CD4-positive, CD25-positive, alpha-beta regulatory T cell (primary cell): ENCODE measurements at regions not wholly inside any gene's neighbourhood (a gene's known extent, or its start where the extent isn't known, plus 50 kb on each side); places are given as distances from the start of the nearest gene placed in this dataset.

Experiments
- ATAC-seq, 2 donors: fragments of 150-1000 bp; cut with Tn5 transposase; one replicate each; pipeline ENCODE4 v1.10.0; 2021; ENCODE audit warnings: low read depth in 2 of 2, moderate number of reproducible peaks in 2 of 2, moderate library complexity in 1 of 2
- DNase-seq, 3 donors: peaks; one replicate each; pipeline versions ENCODE4 v3.0.0 to v3.0.0-alpha.2; 2012 to 2022; ENCODE audit warnings: mixed read lengths in 1 of 3
- H3K27ac ChIP-seq: one replicate; pipeline ENCODE4 v1.7.0; 2013; ENCODE audit warnings: mild to moderate bottlenecking, low read length; ENCODE audit not compliant: insufficient read depth, poor library complexity, severe bottlenecking
- H3K27me3 ChIP-seq: one replicate; pipeline ENCODE4 v1.7.0; 2013; ENCODE audit warnings: low read length; ENCODE audit not compliant: control insufficient read depth, insufficient read depth
- H3K36me3 ChIP-seq: one replicate; pipeline ENCODE4 v1.7.0; 2013; ENCODE audit warnings: mild to moderate bottlenecking, low read length, moderate library complexity; ENCODE audit not compliant: control insufficient read depth, insufficient read depth
- H3K4me1 ChIP-seq: 2 replicates; pipeline ENCODE4 v1.7.0; 2013; ENCODE audit warnings: mild to moderate bottlenecking, low read length; ENCODE audit not compliant: insufficient read depth, control insufficient read depth, poor library complexity, severe bottlenecking
- H3K4me3 ChIP-seq: one replicate; pipeline ENCODE4 v1.7.0; 2013; ENCODE audit warnings: low read depth, mild to moderate bottlenecking, low read length, moderate library complexity
- H3K9me3 ChIP-seq, 2 experiments: 1 replicate in 1 of 2; 2 replicates in 1 of 2; pipeline ENCODE4 v1.7.0; 2013; ENCODE audit warnings: low read length in 2 of 2, mild to moderate bottlenecking in 1 of 2, moderate library complexity in 1 of 2; ENCODE audit not compliant: control insufficient read depth in 2 of 2
- H3K27ac Mint-ChIP-seq, 3 donors: one replicate each; pipeline ENCODE4 v1.8.0; 2020 to 2022; ENCODE audit warnings: mild to moderate bottlenecking in 3 of 3, mixed read lengths in 3 of 3, moderate library complexity in 2 of 3
- H3K27me3 Mint-ChIP-seq: one replicate; pipeline ENCODE4 v1.8.0; 2022; ENCODE audit warnings: mild to moderate bottlenecking, mixed read lengths
- H3K36me3 Mint-ChIP-seq: one replicate; pipeline ENCODE4 v1.8.0; 2020; ENCODE audit warnings: mixed read lengths
- H3K4me1 Mint-ChIP-seq, 4 donors: one replicate each; pipeline ENCODE4 v1.8.0; 2020 to 2022; ENCODE audit warnings: mixed read lengths in 4 of 4, mild to moderate bottlenecking in 1 of 4
- H3K4me3 Mint-ChIP-seq, 4 donors: one replicate each; pipeline ENCODE4 v1.8.0; 2020 to 2022; ENCODE audit warnings: mild to moderate bottlenecking in 4 of 4, mixed read lengths in 4 of 4, moderate library complexity in 3 of 4
- H3K9me3 Mint-ChIP-seq, 7 donors: one replicate each; pipeline ENCODE4 v1.8.0; 2020 to 2022; ENCODE audit warnings: mixed read lengths in 7 of 7, mild to moderate bottlenecking in 3 of 7, moderate library complexity in 2 of 7

- H3K4me3 ChIP-seq, result no peak overlapping the region
- no peak overlapping the region for H3K27ac ChIP-seq
- DNase-seq (no peak), ATAC-seq (no peak)
- no peaks in the 10 kb centered on the region for H3K27me3 Mint-ChIP-seq
- H3K9me3 ChIP-seq, result peaks cover 0 to 8% of the 10 kb centered on the region in 2 experiments
- no peaks in the 10 kb centered on the region for H3K4me1 ChIP-seq
- no peaks in the 10 kb centered on the region for H3K36me3 Mint-ChIP-seq
- no peaks in the 10 kb centered on the region for H3K4me1 Mint-ChIP-seq
- no peak overlapping the region for H3K4me3 Mint-ChIP-seq
- H3K27me3 ChIP-seq, result no peaks in the 10 kb centered on the region
- H3K27ac Mint-ChIP-seq, result no peak overlapping the region
- H3K36me3 ChIP-seq, result no peaks in the 10 kb centered on the region
- peaks cover 0 to 7% (median 0%) of the 10 kb centered on the region in 7 donors for H3K9me3 Mint-ChIP-seq
Observed at GRCh38 chr6:120869397-120869796, 464.9 kb downstream of the TBC1D32 start.

- H3K36me3 Mint-ChIP-seq, result no peaks in the 10 kb centered on the region
- no peaks in the 10 kb centered on the region for H3K4me1 ChIP-seq
- no peak overlapping the region for H3K4me3 Mint-ChIP-seq
- no peaks in the 10 kb centered on the region for H3K4me1 Mint-ChIP-seq
- no peaks in the 10 kb centered on the region for H3K27me3 ChIP-seq
- DNase-seq, result no peak
- no peaks in the 10 kb centered on the region for H3K36me3 ChIP-seq
- peaks cover 0 to 3% of the 10 kb centered on the region in 2 experiments for H3K9me3 ChIP-seq
- H3K27ac ChIP-seq, result no peak overlapping the region
- H3K9me3 Mint-ChIP-seq, result peaks cover 0 to 12% (median 5%) of the 10 kb centered on the region in 7 donors
- no peak overlapping the region for H3K27ac Mint-ChIP-seq
- no peaks in the 10 kb centered on the region for H3K27me3 Mint-ChIP-seq
- no peak overlapping the region for H3K4me3 ChIP-seq
- ATAC-seq, result no peak
Observed at GRCh38 chr6:120857422-120857821, 476.9 kb downstream of the TBC1D32 start.

- Mint-ChIP-seq H3K36me3 (no peaks in the 10 kb centered on the region), H3K4me1 (no peaks in the 10 kb centered on the region), H3K27ac (no peak overlapping the region), H3K27me3 (no peaks in the 10 kb centered on the region), H3K4me3 (no peak overlapping the region), H3K9me3 (peaks cover 0 to 12% (median 4%) of the 10 kb centered on the region in 7 donors)
- DNase-seq (no peak), ATAC-seq (no peak)
- Histone ChIP-seq H3K36me3 (no peaks in the 10 kb centered on the region), H3K27ac (no peak overlapping the region), H3K27me3 (no peaks in the 10 kb centered on the region), H3K4me1 (no peaks in the 10 kb centered on the region), H3K9me3 (peaks cover 0 to 3% of the 10 kb centered on the region in 2 experiments), H3K4me3 (no peak overlapping the region)
Observed at GRCh38 chr6:120854583-120854982, 479.7 kb downstream of the TBC1D32 start.

GRCh38 chr6:120853489-120853888 is 480.8 kb downstream of the TBC1D32 start:
- Histone ChIP-seq H3K27ac (no peak overlapping the region), H3K36me3 (no peaks in the 10 kb centered on the region), H3K4me1 (no peaks in the 10 kb centered on the region), H3K4me3 (no peak overlapping the region), H3K9me3 (peaks cover 0 to 3% of the 10 kb centered on the region in 2 experiments), H3K27me3 (no peaks in the 10 kb centered on the region)
- Mint-ChIP-seq H3K9me3 (peaks cover 0 to 10% (median 4%) of the 10 kb centered on the region in 7 donors), H3K4me3 (no peak overlapping the region), H3K36me3 (no peaks in the 10 kb centered on the region), H3K27ac (no peak overlapping the region), H3K27me3 (no peaks in the 10 kb centered on the region), H3K4me1 (no peaks in the 10 kb centered on the region)
- no peak for ATAC-seq
- DNase-seq, result no peak

- Mint-ChIP-seq H3K4me1 (no peaks in the 10 kb centered on the region), H3K36me3 (no peaks in the 10 kb centered on the region), H3K27ac (no peak overlapping the region), H3K27me3 (no peaks in the 10 kb centered on the region), H3K4me3 (no peak overlapping the region), H3K9me3 (peaks cover 0 to 8% (median 1%) of the 10 kb centered on the region in 7 donors)
- no peak for DNase-seq
- Histone ChIP-seq H3K36me3 (no peaks in the 10 kb centered on the region), H3K27me3 (no peaks in the 10 kb centered on the region), H3K27ac (no peak overlapping the region), H3K4me1 (no peaks in the 10 kb centered on the region), H3K9me3 (no peaks in the 10 kb centered on the region), H3K4me3 (no peak overlapping the region)
- no peak for ATAC-seq
Observed at GRCh38 chr6:120852293-120852849, 481.9 kb downstream of the TBC1D32 start.

GRCh38 chr6:120826253-120826652 is 508.0 kb downstream of the TBC1D32 start:
- Histone ChIP-seq H3K36me3 (no peaks in the 10 kb centered on the region), H3K9me3 (no peaks in the 10 kb centered on the region), H3K4me3 (no peak overlapping the region), H3K27me3 (no peaks in the 10 kb centered on the region), H3K4me1 (no peaks in the 10 kb centered on the region), H3K27ac (no peak overlapping the region)
- Mint-ChIP-seq H3K36me3 (no peaks in the 10 kb centered on the region), H3K27ac (no peak overlapping the region), H3K4me3 (no peak overlapping the region), H3K27me3 (no peaks in the 10 kb centered on the region), H3K4me1 (no peaks in the 10 kb centered on the region), H3K9me3 (peaks cover 0 to 3% (median 0%) of the 10 kb centered on the region in 7 donors)
- no peak for ATAC-seq
- peak in 1 of 3 donors; percentile 1 for DNase-seq

GRCh38 chr6:120816794-120817193 is 517.5 kb downstream of the TBC1D32 start:
- DNase-seq (no peak), ATAC-seq (no peak)
- no peak overlapping the region for H3K4me3 Mint-ChIP-seq
- no peak overlapping the region for H3K27ac Mint-ChIP-seq
- no peak overlapping the region for H3K4me3 ChIP-seq
- H3K9me3 Mint-ChIP-seq, result peaks cover 0 to 12% (median 2%) of the 10 kb centered on the region in 7 donors
- no peaks in the 10 kb centered on the region for H3K27me3 Mint-ChIP-seq
- H3K9me3 ChIP-seq, result no peaks in the 10 kb centered on the region
- H3K27ac ChIP-seq, result no peak overlapping the region
- H3K27me3 ChIP-seq, result no peaks in the 10 kb centered on the region
- no peaks in the 10 kb centered on the region for H3K4me1 ChIP-seq
- no peaks in the 10 kb centered on the region for H3K36me3 Mint-ChIP-seq
- H3K36me3 ChIP-seq, result no peaks in the 10 kb centered on the region
- no peaks in the 10 kb centered on the region for H3K4me1 Mint-ChIP-seq

GRCh38 chr6:120805276-120805675 is 529.0 kb downstream of the TBC1D32 start:
- no peaks in the 10 kb centered on the region for H3K27me3 Mint-ChIP-seq
- no peak for DNase-seq
- ATAC-seq, result no peak

More at GRCh38 chr6:120805276-120805675, 529.0 kb downstream of the TBC1D32 start:
- H3K36me3 ChIP-seq, result no peaks in the 10 kb centered on the region
- H3K27ac Mint-ChIP-seq, result no peak overlapping the region
- H3K4me3 Mint-ChIP-seq, result no peak overlapping the region
- no peaks in the 10 kb centered on the region for H3K4me1 ChIP-seq
- H3K4me1 Mint-ChIP-seq, result no peaks in the 10 kb centered on the region
- no peak overlapping the region for H3K27ac ChIP-seq
- H3K4me3 ChIP-seq, result no peak overlapping the region
- H3K9me3 Mint-ChIP-seq, result peaks cover 0 to 14% (median 4%) of the 10 kb centered on the region in 7 donors
- no peaks in the 10 kb centered on the region for H3K27me3 ChIP-seq
- no peaks in the 10 kb centered on the region for H3K36me3 Mint-ChIP-seq
- peaks cover 2 to 3% of the 10 kb centered on the region in 2 experiments for H3K9me3 ChIP-seq
